ENCODE measurements at regions not wholly inside any gene's neighbourhood (a gene's known extent, or its start where the extent isn't known, plus 50 kb on each side); places are given as distances from the start of the nearest gene placed in this dataset.

- H3K27me3 ChIP-seq (ENCODE audit: low read depth, low read length), result no peaks in the 10 kb centered on the region
- H3K36me3 ChIP-seq (replicated peaks; ENCODE audit: low read depth, low read length), result no peaks in the 10 kb centered on the region
- peak overlapping the region; percentile 55; the same call in 1 of the 2 replicates for H3K27ac ChIP-seq (ENCODE audit: low read length)
- H3K4me2 ChIP-seq (ENCODE audit: low read length), result peak overlapping the region; percentile 74
- peaks cover 20% of the 10 kb centered on the region for H3K4me1 ChIP-seq (ENCODE audit: low read length)
- H2AFZ ChIP-seq (ENCODE audit: low read depth, low read length), result no peak overlapping the region; the same call in 1 of the 2 replicates
- no peaks in the 10 kb centered on the region for H4K20me1 ChIP-seq (ENCODE audit: insufficient read depth, low read length)
- no peaks in the 10 kb centered on the region for H3K9me3 ChIP-seq (ENCODE audit: insufficient read depth, low read length)
- peak overlapping the region; percentile 44 for H3K4me3 ChIP-seq (ENCODE audit: low read length)
- H3K79me2 ChIP-seq (ENCODE audit: low read length), result no peaks in the 10 kb centered on the region
- TF ChIP-seq CTCF (IDR thresholded peaks at IDR 0.05; ENCODE audit: low read depth, low read length) (no peak), EZH2phosphoT487 (IDR thresholded peaks at IDR 0.05; ENCODE audit: low read depth) (no peak)
- H3K9ac ChIP-seq (ENCODE audit: low read length), result no peak overlapping the region; the same call in 1 of the 2 replicates
Observed at GRCh38 chr7:18337048-18337809, 158.3 kb upstream of the HDAC9 start.

- Histone ChIP-seq H3K4me1 (ENCODE audit: low read length) (peaks cover 20% of the 10 kb centered on the region), H2AFZ (ENCODE audit: low read depth, low read length) (no peak overlapping the region), H3K9me3 (ENCODE audit: insufficient read depth, low read length) (no peaks in the 10 kb centered on the region), H3K27ac (ENCODE audit: low read length) (no peak overlapping the region), H3K4me3 (ENCODE audit: low read length) (no peak overlapping the region), H4K20me1 (ENCODE audit: insufficient read depth, low read length) (no peaks in the 10 kb centered on the region), H3K36me3 (replicated peaks; ENCODE audit: low read depth, low read length) (no peaks in the 10 kb centered on the region), H3K4me2 (ENCODE audit: low read length) (no peak overlapping the region), H3K27me3 (ENCODE audit: low read depth, low read length) (no peaks in the 10 kb centered on the region), H3K9ac (ENCODE audit: low read length) (no peak overlapping the region), H3K79me2 (ENCODE audit: low read length) (no peaks in the 10 kb centered on the region)
- TF ChIP-seq EZH2phosphoT487 (IDR thresholded peaks at IDR 0.05; ENCODE audit: low read depth), result no peak
- TF ChIP-seq CTCF (IDR thresholded peaks at IDR 0.05; ENCODE audit: low read depth, low read length), result no peak
Observed at GRCh38 chr7:18338910-18339523, 156.5 kb upstream of the HDAC9 start.

- no peak overlapping the region for H3K27ac ChIP-seq (ENCODE audit: low read length)
- TF ChIP-seq EZH2phosphoT487 (IDR thresholded peaks at IDR 0.05; ENCODE audit: low read depth) (no peak), CTCF (IDR thresholded peaks at IDR 0.05; ENCODE audit: low read depth, low read length) (no peak)
- H3K27me3 ChIP-seq (ENCODE audit: low read depth, low read length), result no peaks in the 10 kb centered on the region; the same call in 1 of the 2 replicates
- H3K4me1 ChIP-seq (ENCODE audit: low read length), result peaks cover 17% of the 10 kb centered on the region
- H3K9ac ChIP-seq (ENCODE audit: low read length), result no peak overlapping the region
- no peaks in the 10 kb centered on the region for H3K9me3 ChIP-seq (ENCODE audit: insufficient read depth, low read length)
- no peaks in the 10 kb centered on the region for H4K20me1 ChIP-seq (ENCODE audit: insufficient read depth, low read length)
- no peak overlapping the region for H3K4me2 ChIP-seq (ENCODE audit: low read length)
- no peaks in the 10 kb centered on the region for H3K36me3 ChIP-seq (replicated peaks; ENCODE audit: low read depth, low read length)
- H3K79me2 ChIP-seq (ENCODE audit: low read length), result no peaks in the 10 kb centered on the region
- no peak overlapping the region for H3K4me3 ChIP-seq (ENCODE audit: low read length)
- no peak overlapping the region for H2AFZ ChIP-seq (ENCODE audit: low read depth, low read length)
Observed at GRCh38 chr7:18341756-18342155, 153.8 kb upstream of the HDAC9 start.

DNA sequence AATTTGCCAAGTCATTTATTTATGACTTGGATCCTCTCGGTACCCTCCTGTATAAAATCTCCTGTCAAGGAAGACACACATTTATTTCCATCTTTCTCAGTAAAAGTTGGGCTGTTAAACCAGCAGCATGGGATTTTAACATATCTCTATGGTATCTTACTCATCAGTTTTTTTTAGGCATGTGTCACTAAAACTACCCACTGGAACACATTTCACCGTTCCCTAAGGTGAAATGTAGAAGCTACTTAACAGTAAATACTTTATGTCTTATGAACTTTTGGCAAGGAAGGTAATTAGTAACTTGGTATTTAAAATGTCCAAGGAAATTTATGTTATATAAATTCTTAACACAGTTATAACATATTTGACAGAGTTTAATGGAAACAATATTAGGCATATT, 152.5 kb upstream of the HDAC9 start:
- H3K79me2 ChIP-seq (ENCODE audit: low read length), result no peaks in the 10 kb centered on the region
- no peak overlapping the region for H3K9ac ChIP-seq (ENCODE audit: low read length)
- H2AFZ ChIP-seq (ENCODE audit: low read depth, low read length), result no peak overlapping the region
- H3K4me3 ChIP-seq (ENCODE audit: low read length), result no peak overlapping the region
- H3K27me3 ChIP-seq (ENCODE audit: low read depth, low read length), result no peaks in the 10 kb centered on the region; the same call in 1 of the 2 replicates
- H3K36me3 ChIP-seq (replicated peaks; ENCODE audit: low read depth, low read length), result no peaks in the 10 kb centered on the region
- H3K9me3 ChIP-seq (ENCODE audit: insufficient read depth, low read length), result no peaks in the 10 kb centered on the region
- H3K4me2 ChIP-seq (ENCODE audit: low read length), result no peak overlapping the region
- peaks cover 18% of the 10 kb centered on the region for H3K4me1 ChIP-seq (ENCODE audit: low read length)
- H3K27ac ChIP-seq (ENCODE audit: low read length), result no peak overlapping the region
- no peaks in the 10 kb centered on the region for H4K20me1 ChIP-seq (ENCODE audit: insufficient read depth, low read length)
- TF ChIP-seq CTCF (IDR thresholded peaks at IDR 0.05; ENCODE audit: low read depth, low read length) (no peak), EZH2phosphoT487 (IDR thresholded peaks at IDR 0.05; ENCODE audit: low read depth) (no peak)
